NCI-H128 (cell line): ENCODE measurements at regions not wholly inside any gene's neighbourhood (a gene's known extent, or its start where the extent isn't known, plus 50 kb on each side); places are given as distances from the start of the nearest gene placed in this dataset.

Source experiments
- DNase-seq: peaks from one replicate; lab custom pipeline; 2025; ENCODE audit not compliant: unreplicated experiment; lab: John Stamatoyannopoulos, UW

- no peak for DNase-seq
Observed at GRCh38 chr1:65741993-65742392, 50.7 kb upstream of the PDE4B start.
